ENCODE measurements at regions not wholly inside any gene's neighbourhood (a gene's known extent, or its start where the extent isn't known, plus 50 kb on each side); places are given as distances from the start of the nearest gene placed in this dataset.

- Mint-ChIP-seq H3K27me3 (no peaks in the 10 kb centered on the region), H3K36me3 (no peaks in the 10 kb centered on the region), H3K9me3 (peaks cover 3% of the 10 kb centered on the region), H3K4me3 (no peak overlapping the region), H3K27ac (no peak overlapping the region), H3K4me1 (no peaks in the 10 kb centered on the region)
- POLR2A ChIA-PET = no interaction called here
- no peak for DNase-seq
- ATAC-seq (ENCODE audit: low read depth) = no peak
Observed at GRCh38 chr2:14354231-14354630, 278.3 kb upstream of the LRATD1 start.

- no peak for ATAC-seq (ENCODE audit: low read depth)
- Mint-ChIP-seq H3K9me3 (peaks cover 5% of the 10 kb centered on the region), H3K4me3 (no peak overlapping the region), H3K4me1 (no peaks in the 10 kb centered on the region), H3K27me3 (no peaks in the 10 kb centered on the region), H3K36me3 (no peaks in the 10 kb centered on the region), H3K27ac (no peak overlapping the region)
- POLR2A ChIA-PET = no interaction called here
- DNase-seq = no peak
Observed at GRCh38 chr2:14355102-14355501, 277.4 kb upstream of the LRATD1 start.

- Mint-ChIP-seq H3K36me3 (no peaks in the 10 kb centered on the region), H3K27ac (no peak overlapping the region), H3K4me3 (no peak overlapping the region), H3K4me1 (no peaks in the 10 kb centered on the region), H3K27me3 (no peaks in the 10 kb centered on the region), H3K9me3 (peaks cover 2% of the 10 kb centered on the region)
- ATAC-seq (ENCODE audit: low read depth) (no peak), DNase-seq (no peak)
- POLR2A ChIA-PET = no interaction called here
Observed at GRCh38 chr2:14358339-14358738, 274.2 kb upstream of the LRATD1 start.

DNA sequence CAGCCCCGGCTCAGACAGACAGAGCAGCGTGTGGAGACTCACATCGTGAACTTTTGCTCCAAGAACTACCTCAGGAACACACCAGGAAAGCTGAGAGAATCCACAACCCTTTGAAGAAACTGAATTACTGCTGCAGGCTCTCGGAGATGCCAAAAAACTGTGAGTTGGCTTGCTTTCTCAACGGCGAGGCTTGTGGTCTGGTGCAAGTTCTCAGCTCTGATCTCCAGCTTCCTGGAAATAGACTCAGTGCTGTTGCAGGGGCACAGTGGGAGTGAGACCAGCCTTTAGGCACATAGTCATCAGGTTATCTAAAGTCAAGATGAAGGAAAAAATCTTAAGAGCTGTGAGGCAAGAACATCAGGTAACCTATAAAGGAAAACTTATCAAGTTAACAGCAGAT is 273.7 kb upstream of the LRATD1 start:
- Mint-ChIP-seq H3K27ac (no peak overlapping the region), H3K4me3 (no peak overlapping the region), H3K27me3 (no peaks in the 10 kb centered on the region), H3K4me1 (no peaks in the 10 kb centered on the region), H3K9me3 (peaks cover 2% of the 10 kb centered on the region), H3K36me3 (no peaks in the 10 kb centered on the region)
- POLR2A ChIA-PET = no interaction called here
- no peak for ATAC-seq (ENCODE audit: low read depth)
- no peak for DNase-seq

DNA sequence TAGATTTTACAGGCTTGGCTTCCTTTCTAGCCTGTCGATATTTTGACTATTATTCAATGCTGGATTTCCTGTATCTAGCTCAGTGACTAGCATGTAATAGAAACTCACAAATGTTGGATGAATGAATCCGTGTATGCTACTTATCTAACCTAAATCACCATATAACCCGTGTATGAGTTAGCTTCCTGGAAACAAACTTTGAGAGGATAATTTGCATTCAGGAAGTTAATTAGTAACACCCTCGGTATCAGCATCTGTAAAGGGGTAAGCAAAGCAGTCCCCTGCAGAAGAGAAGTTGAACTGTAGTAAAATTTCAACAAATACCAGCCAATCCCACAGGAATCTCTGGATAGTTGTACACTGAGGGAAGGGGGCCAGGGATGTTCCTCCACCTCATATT is 269.4 kb upstream of the LRATD1 start:
- POLR2A ChIA-PET = no interaction called here
- no peaks in the 10 kb centered on the region for H3K27me3 Mint-ChIP-seq
- DNase-seq (no peak), ATAC-seq (ENCODE audit: low read depth) (no peak)
- no peak overlapping the region for H3K27ac Mint-ChIP-seq
- no peak overlapping the region for H3K4me3 Mint-ChIP-seq
- H3K9me3 Mint-ChIP-seq = peaks cover 5% of the 10 kb centered on the region
- no peaks in the 10 kb centered on the region for H3K4me1 Mint-ChIP-seq
- H3K36me3 Mint-ChIP-seq = no peaks in the 10 kb centered on the region

- H3K4me1 Mint-ChIP-seq = no peaks in the 10 kb centered on the region
- no peak for DNase-seq
- no peak overlapping the region for H3K4me3 Mint-ChIP-seq
- H3K36me3 Mint-ChIP-seq = no peaks in the 10 kb centered on the region
- no peaks in the 10 kb centered on the region for H3K27me3 Mint-ChIP-seq
- POLR2A ChIA-PET = no interaction called here
- H3K27ac Mint-ChIP-seq = no peak overlapping the region
- H3K9me3 Mint-ChIP-seq = peaks cover 5% of the 10 kb centered on the region
- no peak for ATAC-seq (ENCODE audit: low read depth)
Observed at GRCh38 chr2:14363976-14364375, 268.5 kb upstream of the LRATD1 start.

DNA sequence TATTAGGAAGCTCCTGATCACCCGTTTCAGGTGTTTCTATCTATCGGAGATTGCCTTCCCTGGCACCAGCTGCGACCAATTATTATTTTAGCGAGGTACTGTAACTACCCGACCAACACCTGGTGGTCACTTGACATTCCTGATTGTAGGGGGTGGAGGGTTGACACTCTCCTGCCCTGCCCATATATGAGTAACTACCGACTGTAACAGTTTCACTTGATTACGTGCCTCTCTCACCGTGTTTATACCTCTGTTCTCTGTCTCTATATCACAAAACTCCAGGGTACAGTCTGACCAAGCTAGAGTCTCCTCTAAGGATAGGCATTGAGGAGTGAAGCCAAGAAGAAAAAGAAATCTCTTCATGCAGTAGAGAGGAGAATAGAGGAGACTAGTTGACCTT is 268.0 kb upstream of the LRATD1 start:
- Mint-ChIP-seq H3K36me3 (no peaks in the 10 kb centered on the region), H3K27ac (no peak overlapping the region), H3K9me3 (peaks cover 3% of the 10 kb centered on the region), H3K4me3 (no peak overlapping the region), H3K4me1 (no peaks in the 10 kb centered on the region), H3K27me3 (no peaks in the 10 kb centered on the region)
- no peak for DNase-seq
- POLR2A ChIA-PET = no interaction called here
- no peak for ATAC-seq (ENCODE audit: low read depth)

- ATAC-seq (ENCODE audit: low read depth) = no peak
- H3K36me3 Mint-ChIP-seq = no peaks in the 10 kb centered on the region
- POLR2A ChIA-PET = no interaction called here
- H3K27me3 Mint-ChIP-seq = no peaks in the 10 kb centered on the region
- H3K4me1 Mint-ChIP-seq = no peaks in the 10 kb centered on the region
- H3K27ac Mint-ChIP-seq = no peak overlapping the region
- no peak for DNase-seq
- H3K4me3 Mint-ChIP-seq = no peak overlapping the region
- H3K9me3 Mint-ChIP-seq = no peaks in the 10 kb centered on the region
Observed at GRCh38 chr2:14385043-14385442, 247.5 kb upstream of the LRATD1 start.

DNA sequence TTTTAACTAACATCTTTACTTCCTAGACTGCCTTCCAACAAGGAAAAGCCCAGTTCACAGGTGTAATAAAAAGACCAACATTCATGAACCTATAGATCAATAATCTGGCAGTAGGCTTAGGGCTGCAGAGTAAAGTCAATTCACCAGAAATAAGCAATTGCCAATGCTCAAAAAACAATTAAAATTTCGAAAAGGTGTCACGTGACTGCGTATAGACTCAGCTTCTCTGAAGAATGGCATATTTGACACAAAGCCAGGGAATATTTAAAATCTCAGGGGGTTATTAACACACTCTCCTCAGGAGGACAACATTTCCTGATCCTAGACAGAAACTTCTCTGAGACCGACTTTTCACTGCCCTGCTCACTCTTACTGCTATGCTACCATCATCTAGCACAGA is 245.2 kb upstream of the LRATD1 start:
- Mint-ChIP-seq H3K9me3 (no peaks in the 10 kb centered on the region), H3K27me3 (no peaks in the 10 kb centered on the region), H3K36me3 (no peaks in the 10 kb centered on the region), H3K4me1 (no peaks in the 10 kb centered on the region), H3K27ac (no peak overlapping the region), H3K4me3 (no peak overlapping the region)
- ATAC-seq (ENCODE audit: low read depth) (no peak), DNase-seq (no peak)
- POLR2A ChIA-PET = no interaction called here

DNA sequence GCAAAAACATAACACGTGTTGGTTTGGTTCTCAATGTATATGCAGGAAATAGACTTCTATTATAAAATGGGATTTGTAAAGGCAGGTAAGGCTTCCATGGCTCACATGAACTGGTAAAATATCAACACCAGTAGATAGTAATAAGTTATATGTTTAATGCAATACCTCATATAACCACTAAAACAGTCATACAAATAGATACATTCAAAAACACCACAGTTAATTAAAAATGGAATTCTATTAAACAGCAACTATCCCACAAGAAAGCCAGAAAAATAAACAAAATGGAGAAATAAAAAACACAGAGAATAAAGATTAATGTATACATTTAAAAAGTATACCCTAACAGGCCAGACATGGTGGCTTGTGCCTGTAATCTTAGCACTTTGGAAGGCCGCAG is 243.8 kb upstream of the LRATD1 start:
- Mint-ChIP-seq H3K27ac (no peak overlapping the region), H3K4me3 (no peak overlapping the region), H3K27me3 (no peaks in the 10 kb centered on the region), H3K9me3 (no peaks in the 10 kb centered on the region), H3K36me3 (no peaks in the 10 kb centered on the region), H3K4me1 (no peaks in the 10 kb centered on the region)
- ATAC-seq (ENCODE audit: low read depth) (no peak), DNase-seq (no peak)
- POLR2A ChIA-PET = no interaction called here

DNA sequence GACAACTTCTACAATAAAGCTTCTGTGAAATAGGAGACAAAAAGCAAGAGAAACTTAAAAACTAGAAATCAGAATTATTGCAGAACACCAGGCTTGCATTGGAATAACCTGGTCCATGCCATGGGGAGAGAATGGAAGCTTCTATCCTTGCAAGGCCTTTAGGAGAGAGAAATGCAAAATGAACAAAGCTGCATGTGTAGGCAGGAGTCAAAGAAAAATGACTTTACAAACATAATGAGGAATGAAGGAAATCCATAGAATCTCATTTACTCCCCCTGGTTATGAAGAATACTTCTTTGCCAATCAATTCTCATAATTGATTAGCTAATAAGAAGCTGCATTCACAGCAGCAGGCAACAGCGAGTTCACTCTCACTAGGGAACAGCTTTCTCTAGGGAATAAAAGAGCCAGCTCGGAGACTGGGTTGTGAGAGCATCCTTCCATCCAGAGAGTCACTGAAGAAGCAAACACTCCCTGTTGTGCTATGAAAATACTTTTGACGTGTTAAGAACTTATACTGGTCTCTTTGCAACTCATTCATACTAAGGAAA is 235.9 kb upstream of the LRATD1 start:
- Mint-ChIP-seq H3K27ac (no peak overlapping the region), H3K4me1 (no peaks in the 10 kb centered on the region), H3K4me3 (no peak overlapping the region), H3K27me3 (no peaks in the 10 kb centered on the region), H3K9me3 (no peaks in the 10 kb centered on the region), H3K36me3 (no peaks in the 10 kb centered on the region)
- no peak for DNase-seq
- POLR2A ChIA-PET = no interaction called here
- no peak for ATAC-seq (ENCODE audit: low read depth)

GRCh38 chr2:14398641-14399040 is 233.9 kb upstream of the LRATD1 start:
- POLR2A ChIA-PET = no interaction called here
- H3K4me3 Mint-ChIP-seq = no peak overlapping the region
- no peaks in the 10 kb centered on the region for H3K9me3 Mint-ChIP-seq
- H3K27me3 Mint-ChIP-seq = no peaks in the 10 kb centered on the region
- no peak overlapping the region for H3K27ac Mint-ChIP-seq
- no peak for DNase-seq
- no peaks in the 10 kb centered on the region for H3K36me3 Mint-ChIP-seq
- no peak for ATAC-seq (ENCODE audit: low read depth)
- H3K4me1 Mint-ChIP-seq = no peaks in the 10 kb centered on the region

DNA sequence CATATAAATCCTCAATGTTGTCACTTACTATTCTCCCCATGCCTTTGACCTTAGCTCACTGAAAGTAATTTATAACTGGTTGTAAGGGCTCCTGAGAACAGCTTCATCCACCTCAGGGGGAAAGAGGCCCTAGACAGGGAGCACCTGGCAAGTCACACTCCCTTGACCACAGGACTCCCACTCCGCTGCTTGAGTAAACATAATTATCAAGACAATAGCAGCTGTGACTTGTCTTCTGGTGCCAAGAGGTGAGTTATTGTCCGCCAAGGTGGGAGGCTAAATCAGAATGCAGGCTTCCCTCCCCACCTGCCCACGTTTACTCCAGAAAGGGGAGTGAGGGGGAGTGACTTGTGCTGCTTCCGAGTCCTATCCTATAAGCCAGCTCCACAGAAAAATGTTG is 230.6 kb upstream of the LRATD1 start:
- no peaks in the 10 kb centered on the region for H3K9me3 Mint-ChIP-seq
- POLR2A ChIA-PET = no interaction called here
- H3K27ac Mint-ChIP-seq = no peak overlapping the region
- H3K4me1 Mint-ChIP-seq = no peaks in the 10 kb centered on the region
- ATAC-seq (ENCODE audit: low read depth) (no peak), DNase-seq (no peak)
- H3K27me3 Mint-ChIP-seq = no peaks in the 10 kb centered on the region
- no peaks in the 10 kb centered on the region for H3K36me3 Mint-ChIP-seq
- no peak overlapping the region for H3K4me3 Mint-ChIP-seq

DNA sequence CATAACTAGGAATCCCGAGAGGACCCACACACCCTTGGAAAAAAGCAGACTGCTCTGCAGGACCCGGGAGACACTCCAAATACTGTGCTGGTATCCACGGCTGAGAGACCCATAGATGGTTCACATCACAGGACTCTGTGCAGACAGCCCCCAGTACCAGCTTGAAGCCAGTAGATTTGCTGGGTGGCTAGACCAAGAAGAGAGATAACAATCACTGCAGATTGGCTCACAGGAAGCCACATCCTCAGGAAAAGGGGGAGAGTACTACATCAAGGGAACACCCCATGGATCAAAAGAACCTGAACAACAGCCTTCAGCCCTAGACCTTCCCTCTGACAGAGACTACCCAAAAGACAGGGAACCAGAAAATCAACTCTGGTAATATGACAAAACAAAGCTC is 223.8 kb upstream of the LRATD1 start:
- Mint-ChIP-seq H3K9me3 (peaks cover 4% of the 10 kb centered on the region), H3K4me1 (no peaks in the 10 kb centered on the region), H3K27ac (no peak overlapping the region), H3K36me3 (no peaks in the 10 kb centered on the region), H3K4me3 (no peak overlapping the region), H3K27me3 (no peaks in the 10 kb centered on the region)
- POLR2A ChIA-PET = no interaction called here
- DNase-seq = no peak
- no peak for ATAC-seq (ENCODE audit: low read depth)

DNA sequence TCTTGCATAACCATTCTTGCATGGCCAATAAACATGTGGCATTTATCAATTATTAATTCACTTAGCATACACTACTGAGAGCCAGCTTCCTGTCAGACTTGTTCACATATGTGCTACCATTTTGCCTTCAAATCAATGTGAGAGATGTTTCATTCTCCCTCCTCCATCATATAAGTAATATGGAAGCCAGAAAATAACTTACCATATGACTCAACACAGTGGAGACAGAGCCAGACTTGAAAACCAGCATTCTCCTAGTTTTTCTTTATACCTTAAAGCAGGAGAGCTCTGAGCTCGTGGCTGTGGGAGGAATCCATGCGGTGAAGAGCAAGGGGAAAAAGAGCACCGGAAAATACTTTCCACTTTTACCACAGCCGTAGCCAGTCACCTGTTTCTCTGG is 215.0 kb upstream of the LRATD1 start:
- Mint-ChIP-seq H3K4me3 (no peak overlapping the region), H3K4me1 (no peaks in the 10 kb centered on the region), H3K36me3 (no peaks in the 10 kb centered on the region), H3K27ac (no peak overlapping the region), H3K27me3 (no peaks in the 10 kb centered on the region), H3K9me3 (peaks cover 5% of the 10 kb centered on the region)
- ATAC-seq (ENCODE audit: low read depth) (no peak), DNase-seq (no peak)
- POLR2A ChIA-PET = no interaction called here
